ENCODE measurements at regions not wholly inside any gene's neighbourhood (a gene's known extent, or its start where the extent isn't known, plus 50 kb on each side); places are given as distances from the start of the nearest gene placed in this dataset.
"Not testable (repeated sequence)": the region's sequence is repeated elsewhere in the genome, so short reads cannot be mapped to it uniquely, and the experiment has no call there.

DNA sequence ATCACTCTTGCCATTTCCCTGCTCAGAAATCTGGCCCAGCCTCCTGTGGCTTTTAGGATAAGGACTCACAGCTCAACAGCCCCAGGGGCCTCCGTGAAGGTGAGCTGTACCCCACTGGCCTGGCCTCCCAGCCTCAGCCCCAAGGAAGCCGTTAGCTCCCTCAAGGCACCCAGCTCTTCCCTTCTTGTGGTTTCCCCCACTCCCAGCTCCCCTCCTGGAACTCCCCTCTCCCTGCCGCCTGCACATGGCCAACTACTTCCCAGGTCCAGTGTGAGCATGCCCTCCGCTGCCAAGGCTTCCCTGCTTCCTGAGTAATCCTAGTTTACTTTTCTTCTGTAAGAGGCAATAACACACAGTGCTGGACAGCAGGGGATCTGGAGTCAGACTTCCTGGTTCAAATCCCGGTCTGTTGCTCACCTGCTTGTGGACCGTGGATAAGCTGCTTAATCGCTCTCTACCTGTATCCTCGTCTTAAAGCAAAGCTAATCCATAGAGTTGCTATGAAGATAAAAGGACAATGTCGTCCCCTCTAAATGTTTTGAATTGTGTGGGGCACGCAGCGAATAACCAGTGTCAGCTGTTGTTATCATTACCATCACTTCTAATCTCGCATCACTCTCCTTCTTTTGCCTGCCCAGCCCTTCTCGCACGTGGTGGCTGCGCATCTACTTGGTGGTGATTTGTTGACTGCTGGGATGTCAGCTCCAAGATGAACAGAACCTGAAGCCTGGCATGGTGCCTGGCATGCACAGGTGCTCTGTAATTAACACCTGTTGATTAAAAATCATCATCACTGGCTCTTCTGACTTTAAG lies 86.6 kb downstream of the C5orf15 start:
- no peak for DNase-seq

DNA sequence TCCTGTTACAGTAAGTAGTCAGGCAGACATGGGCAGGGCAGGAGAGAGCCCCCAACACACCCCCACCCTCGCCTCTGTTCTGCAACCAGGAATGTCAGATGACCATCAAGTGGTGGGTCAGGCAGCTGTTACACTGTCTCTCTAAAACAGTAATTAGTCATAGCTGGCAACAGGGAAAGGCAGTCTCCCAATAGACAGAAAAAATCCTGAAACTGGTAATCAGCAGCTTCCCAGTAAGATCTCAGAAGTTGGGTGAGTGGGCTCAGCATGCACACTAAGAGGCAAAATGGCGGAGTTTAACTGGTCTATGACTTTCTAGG lies 90.2 kb downstream of the C5orf15 start:
- DNase-seq: no peak

DNA sequence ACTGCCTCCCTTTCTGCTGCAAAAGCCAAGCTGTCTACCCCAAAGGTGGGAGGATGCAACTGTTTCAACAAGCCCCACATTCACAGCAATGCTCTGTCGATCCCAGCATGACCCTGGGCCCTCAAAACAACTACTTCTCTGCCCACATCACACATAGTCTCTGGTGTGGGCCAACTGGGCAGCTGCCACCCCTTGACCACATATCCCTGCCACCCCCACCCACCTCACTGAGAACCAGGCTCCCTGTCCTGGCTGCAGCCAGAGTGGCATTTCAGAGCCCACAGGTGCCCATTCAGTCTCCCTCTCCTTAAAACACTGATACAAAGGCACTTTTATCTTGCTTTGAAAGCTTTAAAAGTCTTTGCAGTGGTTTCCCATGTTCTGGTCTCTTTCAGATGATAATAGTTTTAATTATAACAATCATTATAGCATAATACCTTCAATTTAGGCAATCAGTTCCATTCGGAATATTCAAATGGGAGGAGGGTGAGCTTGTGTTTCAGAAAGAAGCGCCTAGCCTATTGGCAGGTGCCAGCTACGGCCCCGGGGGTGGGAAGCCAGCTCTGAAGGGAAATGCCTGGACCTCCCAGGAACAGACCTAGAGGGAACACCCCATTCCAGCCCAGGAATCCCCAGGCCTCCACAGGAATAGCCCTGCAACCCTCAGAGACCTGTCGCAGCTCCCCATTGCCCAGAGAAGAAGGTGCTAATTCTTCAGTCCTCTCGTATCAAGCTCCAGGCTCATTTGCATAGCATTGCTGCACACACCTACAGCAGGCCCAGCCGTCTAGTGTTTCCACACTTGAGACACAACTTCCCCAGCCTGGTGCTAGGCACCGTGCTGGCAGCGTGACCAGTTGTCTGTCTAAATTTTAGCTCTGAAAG lies 90.8 kb downstream of the C5orf15 start:
- no peak for DNase-seq

DNA sequence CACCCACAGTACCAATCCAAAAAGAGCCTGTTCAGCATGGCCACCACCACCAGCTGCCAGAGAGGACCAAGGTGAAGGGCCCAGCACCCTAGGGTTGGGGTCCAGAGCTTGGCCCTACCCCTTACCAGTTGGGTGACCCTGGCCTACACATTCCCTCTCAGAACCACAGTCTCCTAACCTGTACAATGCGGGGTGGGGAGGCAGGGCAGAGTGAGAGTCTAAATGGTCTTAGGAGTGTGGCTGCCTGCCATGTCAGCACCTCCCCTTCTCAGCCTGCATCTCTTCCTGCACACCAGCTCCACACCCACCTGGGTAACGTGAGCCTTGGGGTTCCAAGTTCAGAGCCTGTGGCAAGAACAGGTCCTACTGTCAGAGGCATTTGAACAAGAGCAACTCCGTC lies 92.2 kb downstream of the C5orf15 start:
- no peak for DNase-seq

DNA sequence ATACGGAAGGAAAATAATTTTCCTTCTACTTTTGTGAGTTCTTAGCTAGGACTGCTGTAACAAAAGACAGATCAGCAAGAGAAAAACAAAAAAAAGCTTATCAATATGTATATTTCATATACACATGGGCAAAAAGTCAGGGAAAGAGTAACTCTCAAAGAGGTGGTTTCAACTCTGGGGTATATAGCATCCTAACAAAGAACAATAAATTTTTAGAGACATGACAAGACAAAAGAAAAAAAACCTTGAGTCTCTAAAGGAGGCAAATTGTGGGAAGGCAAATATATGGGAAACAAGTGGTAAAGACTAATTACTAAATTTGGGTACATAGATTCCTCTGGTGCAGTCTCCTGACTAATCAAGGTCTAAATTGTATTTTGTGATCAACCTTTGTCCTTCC lies 93.2 kb downstream of the C5orf15 start:
- no peak for DNase-seq

DNA sequence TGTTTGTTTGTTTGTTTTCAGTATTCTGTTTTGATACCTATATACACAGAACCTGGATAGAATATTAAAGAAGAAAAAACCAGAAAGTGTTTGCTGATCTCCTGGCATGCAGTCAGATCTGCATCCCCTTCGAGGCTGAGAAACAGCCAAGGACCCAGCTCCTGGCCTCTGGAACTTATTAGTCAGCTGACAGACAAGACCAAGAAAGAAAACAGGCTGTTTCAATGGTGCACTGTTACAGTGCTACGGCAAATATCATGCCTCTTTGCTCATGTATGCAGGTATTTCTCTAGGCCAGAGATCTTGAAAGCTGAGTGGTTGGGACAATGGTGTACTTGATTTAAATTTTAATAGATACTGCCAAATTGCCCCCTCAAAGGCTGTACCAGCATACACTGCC lies 95.0 kb downstream of the C5orf15 start:
- no peak for DNase-seq

DNA sequence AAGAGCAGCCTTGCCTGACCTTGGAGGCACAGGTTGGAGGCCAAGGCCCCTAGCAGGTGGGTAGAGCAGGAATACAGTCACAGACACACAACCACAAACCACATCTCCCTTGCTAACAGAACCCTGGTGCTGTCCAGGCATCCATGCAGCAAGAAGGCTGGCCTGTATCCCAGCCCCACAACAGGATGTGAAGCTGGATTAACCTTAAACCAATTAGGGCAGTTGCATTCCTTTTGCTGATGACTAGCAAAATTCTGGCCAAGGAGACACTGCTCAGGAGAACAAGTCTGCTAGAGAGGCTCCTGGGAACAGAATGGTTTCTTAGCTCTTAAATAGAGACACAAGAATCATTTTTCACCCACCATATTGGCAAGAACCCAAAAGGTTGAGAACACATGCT lies 97.8 kb downstream of the C5orf15 start:
- no peak for DNase-seq

DNA sequence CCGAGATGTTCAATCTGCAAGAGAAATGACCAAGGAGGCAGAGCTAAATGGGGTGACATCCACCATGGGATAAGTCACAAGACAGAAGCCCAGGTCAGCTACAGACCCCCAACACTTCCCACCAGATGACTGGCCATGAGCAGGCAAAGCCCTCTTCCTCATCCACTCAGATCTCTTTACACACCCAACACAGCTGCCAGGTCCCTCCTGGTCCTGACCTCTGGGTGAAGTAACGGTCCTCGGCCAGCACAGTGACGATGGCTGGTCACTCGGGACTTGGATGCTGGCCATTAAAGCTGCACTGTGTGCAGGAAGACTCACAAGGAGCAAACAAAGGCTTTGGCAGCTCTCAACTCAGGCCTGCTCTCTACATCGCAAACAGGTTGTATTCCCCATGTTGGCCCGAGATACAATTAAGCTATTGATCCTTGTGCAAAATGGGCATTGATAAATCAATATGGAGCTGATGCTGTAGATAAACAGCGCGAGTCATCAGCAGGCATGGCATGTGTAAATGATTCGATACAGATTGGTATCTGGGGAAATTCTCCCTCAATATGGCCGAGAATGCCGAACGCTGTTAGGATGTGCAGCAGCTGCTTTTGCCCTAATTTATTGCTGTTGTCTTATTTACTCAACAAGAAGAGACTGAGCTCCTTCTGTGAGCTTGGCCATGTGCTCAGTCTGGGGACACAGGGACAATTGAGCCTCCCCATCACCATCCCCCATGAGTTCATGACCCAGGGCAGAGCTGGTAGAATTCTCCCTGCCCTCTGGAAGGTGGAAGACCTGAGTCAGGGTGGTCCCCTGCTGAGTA lies 98.7 kb downstream of the C5orf15 start:
- no peak for DNase-seq

DNA sequence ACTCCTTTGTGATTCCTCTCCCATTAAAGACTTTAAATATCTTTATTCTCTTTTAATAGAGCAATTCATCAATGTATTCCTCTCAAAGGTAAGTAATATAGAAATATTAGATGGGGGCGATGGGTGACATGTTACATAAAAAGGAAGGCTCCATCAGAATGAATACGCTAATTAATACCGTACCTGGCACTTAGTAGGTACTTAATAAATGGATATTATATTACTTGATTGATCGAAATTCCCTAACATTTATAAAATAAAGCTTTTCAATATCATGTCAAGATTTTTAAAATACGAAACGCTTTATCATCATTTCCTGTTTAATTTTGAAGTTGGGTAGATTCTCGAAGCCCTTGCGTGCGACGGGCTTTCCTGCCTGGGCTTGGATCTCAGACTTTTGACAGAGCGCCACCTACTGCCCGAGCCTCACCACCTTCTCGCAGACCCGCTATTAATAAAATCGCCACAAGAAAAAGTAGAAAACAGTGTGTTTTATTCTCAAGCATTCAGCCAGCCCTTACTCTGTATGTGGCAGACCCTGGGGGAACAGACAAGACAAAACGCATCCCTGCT lies 99.4 kb downstream of the C5orf15 start:
- peak; percentile 65 to 67 for DNase-seq

DNA sequence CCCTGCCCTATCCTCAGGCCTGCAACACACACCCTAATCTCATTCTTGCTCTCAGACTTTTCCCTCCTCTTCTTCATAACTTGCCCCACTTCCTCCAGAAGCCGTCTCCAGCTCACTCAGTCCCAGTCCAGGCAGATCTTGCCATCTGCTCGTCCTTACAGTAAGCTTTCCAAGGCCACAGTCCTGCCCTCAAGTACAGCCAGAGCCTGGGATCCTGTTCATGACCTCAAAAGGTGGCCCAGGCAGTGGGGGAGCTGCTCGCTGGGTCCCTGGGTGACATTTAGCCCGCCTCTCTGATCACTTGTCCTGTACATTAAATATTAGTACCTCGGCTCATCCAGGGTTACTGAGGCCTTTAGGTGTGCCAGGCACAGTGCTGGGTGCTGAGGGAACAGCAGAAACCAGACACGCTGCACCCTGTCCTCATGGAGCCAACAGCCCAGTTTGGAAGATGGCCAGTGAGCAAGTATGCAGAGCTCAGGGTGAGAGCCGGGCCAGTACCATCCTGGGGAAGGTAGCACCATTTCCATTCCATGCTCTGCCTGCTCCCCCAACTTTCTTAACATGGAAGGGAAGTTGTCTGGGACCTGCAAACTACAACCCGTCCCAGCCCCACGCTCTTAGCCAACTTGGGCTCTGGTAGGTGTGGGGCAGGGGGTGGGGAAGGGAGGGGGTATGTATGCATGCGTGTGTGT lies 100.4 kb downstream of the C5orf15 start:
- DNase-seq: no peak

DNA sequence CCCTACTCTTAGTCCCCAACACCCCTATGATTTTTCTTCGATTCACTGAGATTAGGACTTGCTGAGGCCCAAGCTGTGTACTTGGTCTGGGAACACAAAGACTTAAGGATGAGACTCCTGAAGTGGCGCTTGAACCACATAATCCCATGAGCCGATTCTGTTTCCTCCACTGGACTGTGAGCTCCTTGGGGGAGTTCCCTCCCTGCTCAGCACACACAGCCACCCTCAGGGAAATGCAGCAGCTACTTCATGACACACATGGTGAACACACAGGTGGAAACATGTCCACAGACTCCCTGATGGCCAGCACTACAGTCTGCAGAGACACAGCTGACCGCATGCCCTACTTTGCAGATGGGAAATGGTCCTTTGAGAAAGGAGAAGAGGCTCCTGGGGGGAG lies 101.1 kb downstream of the C5orf15 start:
- DNase-seq: no peak

DNA sequence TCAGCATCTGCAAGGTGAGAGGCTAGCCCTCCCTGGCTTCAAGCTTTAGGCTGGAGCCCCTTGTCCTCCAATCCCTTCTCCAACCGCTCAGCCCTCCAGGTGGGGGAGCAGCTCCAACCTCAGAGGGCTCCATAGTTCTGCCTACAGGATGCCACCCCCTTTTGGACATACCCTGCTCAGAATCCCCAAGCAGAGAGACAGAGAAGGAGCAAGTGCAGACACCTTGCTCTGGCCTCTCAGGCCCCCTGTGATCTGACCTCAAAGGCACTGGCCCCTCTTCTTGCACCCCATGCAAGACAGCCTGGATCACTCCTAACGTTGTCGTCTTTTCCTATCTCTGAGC lies 101.6 kb downstream of the C5orf15 start:
- no peak for DNase-seq

DNA sequence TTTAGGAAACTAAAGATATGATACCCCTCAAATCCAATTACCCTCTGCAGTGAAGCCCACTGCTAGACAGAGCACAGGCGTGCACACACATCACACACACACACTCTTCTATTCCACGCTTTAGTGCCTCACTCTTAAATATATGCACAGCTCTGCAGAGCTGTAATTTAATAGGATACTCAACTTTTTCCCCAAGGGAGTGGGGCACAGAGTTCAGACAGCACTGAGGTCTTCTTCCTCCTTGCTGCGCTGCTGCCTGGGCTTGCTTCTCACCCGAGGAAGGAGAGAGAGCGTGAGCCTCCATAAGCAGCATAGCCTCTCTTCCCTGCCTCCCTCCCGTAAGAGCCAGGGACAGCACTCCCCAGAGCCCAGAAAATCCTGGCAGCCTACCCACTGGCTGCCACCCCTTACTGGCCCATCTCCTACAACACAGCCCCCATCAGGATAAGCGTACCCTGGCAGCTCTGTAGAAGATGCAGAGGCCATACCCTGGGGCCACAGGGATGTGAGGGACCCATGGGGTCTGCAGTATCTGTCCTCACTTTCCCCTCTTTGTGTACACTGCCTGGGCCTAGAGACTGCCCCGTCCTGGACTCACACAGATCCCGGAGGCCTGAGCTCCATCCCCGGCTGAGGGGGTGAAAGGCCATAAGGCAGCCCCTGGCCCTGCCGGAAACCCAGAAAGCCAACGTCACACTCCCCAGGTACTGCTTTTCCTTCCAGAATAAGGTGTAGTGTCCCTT lies 102.1 kb downstream of the C5orf15 start:
- no peak for DNase-seq

DNA sequence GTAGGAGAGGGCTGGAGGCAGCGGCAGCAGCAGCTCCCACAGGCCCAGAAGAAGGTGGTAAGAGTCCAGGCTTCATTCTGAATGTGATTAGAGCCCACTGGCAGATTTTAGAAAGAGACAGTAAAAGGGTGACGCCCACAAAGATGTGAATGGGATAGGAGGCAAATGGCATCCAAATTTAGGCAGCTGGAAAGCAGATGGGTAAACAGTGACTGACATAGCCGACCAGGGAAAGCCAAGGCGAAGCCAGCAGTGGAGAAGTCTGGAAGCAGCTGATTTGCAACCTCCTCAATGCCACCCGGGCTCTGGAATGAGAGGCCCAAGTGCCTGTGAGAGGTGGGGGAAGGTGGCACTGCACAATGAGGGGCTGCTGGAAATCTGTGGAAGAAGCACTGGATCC lies 103.3 kb downstream of the C5orf15 start:
- DNase-seq: no peak

DNA sequence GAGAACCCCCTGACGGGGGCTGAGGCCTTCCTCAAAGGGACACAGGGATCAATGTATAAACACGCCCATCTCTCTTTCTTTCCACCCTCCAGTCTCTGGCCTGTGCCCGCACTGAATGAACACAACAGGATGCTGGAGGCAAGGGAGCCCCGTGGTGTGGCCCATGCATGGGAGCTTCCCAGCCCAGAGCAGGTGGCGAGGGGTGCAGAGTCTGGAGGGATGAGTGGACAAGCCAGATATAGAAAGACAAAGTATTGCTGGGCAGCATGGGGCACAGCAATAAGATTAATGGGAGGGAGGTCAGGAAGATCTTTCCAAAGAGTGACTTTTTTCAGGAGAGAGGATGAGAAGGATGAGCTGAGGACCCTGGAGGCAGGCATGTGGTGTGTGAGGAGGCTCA lies 103.7 kb downstream of the C5orf15 start:
- DNase-seq: no peak

DNA sequence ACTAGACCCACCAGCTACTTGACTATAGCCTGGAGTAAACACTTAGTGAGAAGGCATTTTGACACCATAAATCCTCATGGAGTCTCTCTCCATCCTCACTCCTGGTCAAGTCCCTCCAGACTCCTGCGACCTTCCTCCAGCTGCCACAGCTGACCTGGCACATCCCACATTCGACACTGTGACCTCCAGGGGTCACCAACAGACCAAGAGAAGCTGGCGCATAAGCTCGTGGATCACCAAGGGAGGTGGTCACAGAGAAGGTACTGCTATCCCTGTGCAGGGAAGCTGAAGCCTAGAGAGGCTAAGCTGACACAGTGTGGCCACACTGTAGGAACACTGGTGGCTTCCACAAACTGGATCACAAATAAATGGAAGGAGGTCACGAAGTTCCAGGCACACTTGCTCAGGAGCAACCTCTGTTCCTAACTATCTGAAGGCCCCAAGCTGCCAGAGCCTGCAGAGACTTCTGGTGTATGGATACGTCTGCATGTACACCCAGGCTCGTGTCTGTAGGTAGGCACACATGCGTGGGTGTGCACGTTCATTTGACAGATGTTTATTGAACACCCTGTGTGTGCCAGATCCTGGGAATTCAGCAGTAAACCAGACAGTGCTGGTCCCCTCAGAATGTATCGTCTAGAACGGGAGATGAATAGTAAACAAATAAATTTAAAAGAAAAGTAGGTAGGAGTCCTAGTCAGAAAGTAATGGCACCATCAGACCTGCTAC lies 104.4 kb downstream of the C5orf15 start:
- DNase-seq: no peak

DNA sequence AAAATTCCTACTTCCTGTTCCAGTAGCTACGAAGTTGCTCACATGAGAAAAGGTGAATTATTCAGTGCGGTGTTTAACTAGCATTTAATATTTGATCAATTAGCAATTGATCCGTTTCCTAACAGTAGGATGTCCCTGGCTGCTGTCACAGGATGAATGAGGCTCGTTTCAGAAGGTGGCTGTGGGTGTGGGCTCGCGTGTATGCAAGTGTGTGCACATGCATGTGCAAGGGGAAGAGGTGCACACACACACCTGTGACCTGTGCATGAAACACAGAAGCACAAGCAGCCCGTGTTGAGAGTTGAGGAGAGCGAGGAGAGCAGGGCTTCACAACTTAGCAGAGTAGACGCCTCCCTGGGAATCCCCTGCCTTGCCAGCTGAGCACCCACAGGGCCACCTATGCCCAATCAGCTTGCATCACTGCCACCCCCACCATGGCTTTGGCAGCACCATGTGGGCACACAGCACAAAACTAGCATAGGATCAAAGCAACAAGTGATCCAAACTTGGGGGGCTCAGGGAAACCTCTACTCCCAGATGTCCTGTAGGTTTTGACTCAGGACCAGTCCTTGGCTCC lies 107.2 kb downstream of the C5orf15 start:
- no peak for DNase-seq

DNA sequence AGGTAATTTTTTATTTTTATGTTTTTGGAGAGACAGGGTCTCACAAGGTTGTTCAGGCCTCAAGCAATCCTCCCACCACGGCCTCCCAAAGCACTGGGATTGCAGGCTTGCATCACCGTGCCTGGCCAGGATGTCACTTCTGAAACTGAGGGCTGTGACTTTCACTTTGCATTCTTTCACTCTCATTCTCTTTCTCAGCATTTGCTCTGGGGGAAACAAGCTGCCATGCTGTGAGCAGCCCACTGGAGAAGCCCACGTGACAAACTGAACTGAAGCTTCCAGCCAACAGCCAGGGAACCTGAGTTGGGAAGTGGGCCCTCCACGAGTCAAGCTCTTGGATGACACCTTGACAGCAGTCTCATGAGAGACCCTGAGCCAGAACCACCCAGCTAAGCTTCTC lies 109.4 kb downstream of the C5orf15 start:
- no peak for DNase-seq

DNA sequence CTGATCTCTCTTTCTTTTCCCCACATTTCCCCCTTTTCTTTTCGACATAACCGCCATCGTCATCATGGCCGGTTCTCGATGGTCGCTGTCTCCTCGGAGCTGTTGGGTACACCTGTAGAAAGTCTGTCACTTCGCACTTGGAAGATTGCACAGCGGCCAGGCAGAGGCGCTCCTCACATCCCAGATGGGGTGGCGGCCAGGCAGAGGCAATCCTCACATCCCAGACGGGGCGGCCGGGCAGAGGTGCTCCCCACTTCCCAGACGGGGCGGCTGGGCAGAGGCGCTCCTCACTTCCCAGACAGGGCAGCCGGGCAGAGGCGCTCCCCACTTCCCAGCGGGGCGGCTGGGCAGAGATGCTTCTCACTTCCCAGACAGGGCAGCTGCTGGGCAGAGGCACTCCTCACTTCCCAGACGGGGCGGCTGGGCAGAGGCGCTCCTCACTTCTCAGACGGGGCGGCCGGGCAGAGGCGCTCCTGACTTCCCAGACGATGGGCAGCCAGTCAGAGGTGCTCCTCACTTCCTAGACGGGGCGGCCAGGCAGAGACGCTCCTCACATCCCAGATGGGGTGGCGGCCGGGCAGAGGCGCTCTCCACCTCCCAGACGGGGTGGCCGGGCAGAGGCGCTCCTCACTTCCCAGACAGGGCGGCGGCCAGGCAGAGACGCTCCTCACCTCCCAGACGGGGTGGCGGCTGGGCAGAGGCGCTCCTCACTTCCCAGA lies 110.7 kb downstream of the C5orf15 start:
- not testable (repeated sequence) for DNase-seq

DNA sequence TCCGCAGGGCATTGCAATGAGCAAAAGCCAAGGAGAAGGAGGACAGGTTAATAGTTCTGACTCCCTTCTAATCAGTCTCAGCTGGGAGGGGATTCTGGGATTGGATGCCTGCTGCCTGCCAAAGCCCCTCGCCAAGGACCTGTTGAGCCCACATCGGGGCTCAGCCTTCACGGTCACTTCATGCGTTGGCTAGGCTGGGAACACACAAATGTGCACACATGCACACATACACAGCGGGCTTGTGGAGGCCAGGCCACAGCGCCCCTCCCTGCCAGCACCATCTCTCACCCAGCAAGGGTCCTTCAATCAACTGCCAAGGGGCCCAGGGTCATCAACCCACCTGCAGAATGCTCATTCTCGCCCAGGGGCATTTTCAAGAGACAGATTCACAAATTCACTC lies 113.9 kb downstream of the C5orf15 start:
- no peak for DNase-seq

Measured in activated CD4-positive, alpha-beta T cell treated with anti-CD3 and anti-CD28 coated beads, Interleukin-2, amount 50 U/mL, for 4 hours (primary cell).